Gastrocnemius medialis (tissue), 4 donors: ENCODE measurements at regions not wholly inside any gene's neighbourhood (a gene's known extent, or its start where the extent isn't known, plus 50 kb on each side); places are given as distances from the start of the nearest gene placed in this dataset.

Experiments used
- ATAC-seq, 2 donors: fragments of 150-250 bp; one replicate each; pipeline ENCODE4 v1.9.1; 2016
- DNase-seq, 2 donors: peaks; one replicate each; pipeline ENCODE4 v3.0.0-alpha.2; 2019
- H3K27ac ChIP-seq, 4 donors: fragments of 200-600 bp; sonication (generic); 1 replicate in 1 of 4; 2 replicates in 3 of 4; pipeline ENCODE4 v1.5.1; 2016 to 2018; ENCODE audit warnings: mild to moderate bottlenecking in 2 of 4, moderate library complexity in 1 of 4
- H3K27me3 ChIP-seq, 3 donors: fragments of 200-600 bp; sonication (generic) in 2 of 3; 1 replicate in 1 of 3; 2 replicates in 2 of 3; pipeline versions ENCODE4 v1.5.1 to v1.6.0; 2016 to 2019; ENCODE audit warnings: mild to moderate bottlenecking in 1 of 3, moderate library complexity in 1 of 3
- H3K36me3 ChIP-seq, 2 donors: fragments of 200-600 bp; sonication (generic) in 1 of 2; one replicate each; pipeline ENCODE4 v1.5.1; 2017 to 2018
- H3K4me1 ChIP-seq, 2 donors: fragments of 200-600 bp; sonication (generic) in 1 of 2; one replicate each; pipeline ENCODE4 v1.5.1; 2016 to 2017; ENCODE audit warnings: mild to moderate bottlenecking in 2 of 2
- H3K4me3 ChIP-seq, 4 donors: fragments of 200-600 bp; sonication (generic) in 3 of 4; 1 replicate in 1 of 4; 2 replicates in 3 of 4; pipeline ENCODE4 v1.5.1; 2016 to 2019; ENCODE audit warnings: mild to moderate bottlenecking in 2 of 4
- H3K9me3 ChIP-seq, 3 donors: fragments of 200-600 bp; sonication (generic) in 2 of 3; 1 replicate in 1 of 3; 2 replicates in 2 of 3; pipeline ENCODE4 v1.5.1; 2016 to 2019
- CTCF ChIP-seq, 5 experiments: fragments of 450-650 bp in 3 of 5; fragments of 200-600 bp in 2 of 5; sonication (generic) in 2 of 5; IDR thresholded peaks in 4 of 5; conservative IDR thresholded peaks in 1 of 5; 1 replicate in 4 of 5; 2 replicates in 1 of 5; pipeline ENCODE4 v1.5.1; 2016 to 2019; ENCODE audit warnings: antibody characterized with exemption in 5 of 5, mild to moderate bottlenecking in 3 of 5, moderate library complexity in 3 of 5
- POLR2A ChIP-seq, 2 donors: fragments of 450-650 bp; IDR thresholded peaks; one replicate each; pipeline ENCODE4 v1.6.1; 2017; ENCODE audit warnings: antibody characterized with exemption in 2 of 2, mild to moderate bottlenecking in 2 of 2, moderate library complexity in 2 of 2
- in situ Hi-C, 4 donors: fragments of 200-750 bp; cut with MboI; loops; one replicate each; pipeline versions ENCODE4 v1.15.0 to v1.8.0; 2017; ENCODE audit warnings: low sequenced_read_pairs in 4 of 4
- intact Hi-C: fragments of 100-400 bp; cut with DNase I; formaldehyde crosslinking; loops from one replicate; pipeline ENCODE4 v1.15.1; 2023; ENCODE audit warnings: low total_unique reads

GRCh38 chr1:189821833-189822232 is 655.8 kb downstream of the BRINP3 start:
- DNase-seq (no peak), ATAC-seq (no peak)
- Histone ChIP-seq H3K9me3 (no peaks in the 10 kb centered on the region), H3K36me3 (no peaks in the 10 kb centered on the region), H3K27ac (no peak overlapping the region), H3K4me3 (no peak overlapping the region), H3K4me1 (no peaks in the 10 kb centered on the region), H3K27me3 (no peaks in the 10 kb centered on the region)
- TF ChIP-seq POLR2A (IDR thresholded peaks at IDR 0.05) = no peak
- TF ChIP-seq CTCF (IDR thresholded peaks at IDR 0.05 in 4 of 5, conservative IDR thresholded peaks at IDR 0.05 in 1 of 5) = no peak
- intact Hi-C loops (no loop called here), in situ Hi-C loops (no loop called here)

- ATAC-seq (no peak), DNase-seq (no peak)
- Histone ChIP-seq H3K36me3 (no peaks in the 10 kb centered on the region), H3K4me1 (no peaks in the 10 kb centered on the region), H3K9me3 (no peaks in the 10 kb centered on the region), H3K4me3 (no peak overlapping the region), H3K27me3 (no peaks in the 10 kb centered on the region), H3K27ac (no peak overlapping the region)
- TF ChIP-seq CTCF (IDR thresholded peaks at IDR 0.05 in 4 of 5, conservative IDR thresholded peaks at IDR 0.05 in 1 of 5) = no peak
- intact Hi-C loops (no loop called here), in situ Hi-C loops (no loop called here)
Observed at GRCh38 chr1:189834813-189835212, 642.9 kb downstream of the BRINP3 start.

- ATAC-seq (no peak), DNase-seq (no peak)
- no peaks in the 10 kb centered on the region for H3K36me3 ChIP-seq
- in situ Hi-C loops (no loop called here), intact Hi-C loops (no loop called here)
- no peak overlapping the region for H3K4me3 ChIP-seq
- H3K27me3 ChIP-seq = no peaks in the 10 kb centered on the region
- H3K27ac ChIP-seq = no peak overlapping the region
- TF ChIP-seq POLR2A (IDR thresholded peaks at IDR 0.05) (no peak), CTCF (IDR thresholded peaks at IDR 0.05 in 4 of 5, conservative IDR thresholded peaks at IDR 0.05 in 1 of 5) (no peak)
- no peaks in the 10 kb centered on the region for H3K9me3 ChIP-seq
- no peaks in the 10 kb centered on the region for H3K4me1 ChIP-seq
Observed at GRCh38 chr1:189847613-189848012, 630.1 kb downstream of the BRINP3 start.

GRCh38 chr1:189851806-189852367 is 625.8 kb downstream of the BRINP3 start:
- no peaks in the 10 kb centered on the region for H3K27me3 ChIP-seq
- H3K36me3 ChIP-seq = no peaks in the 10 kb centered on the region
- no peaks in the 10 kb centered on the region for H3K4me1 ChIP-seq
- no peak overlapping the region for H3K4me3 ChIP-seq
- no peak for TF ChIP-seq CTCF (IDR thresholded peaks at IDR 0.05 in 4 of 5, conservative IDR thresholded peaks at IDR 0.05 in 1 of 5)
- TF ChIP-seq POLR2A (IDR thresholded peaks at IDR 0.05) = no peak
- intact Hi-C loops = no loop called here
- ATAC-seq (no peak), DNase-seq (no peak)
- in situ Hi-C loops = no loop called here
- no peak overlapping the region for H3K27ac ChIP-seq
- H3K9me3 ChIP-seq = no peaks in the 10 kb centered on the region

- DNase-seq (no peak), ATAC-seq (no peak)
- Histone ChIP-seq H3K9me3 (no peaks in the 10 kb centered on the region), H3K4me1 (no peaks in the 10 kb centered on the region), H3K4me3 (no peak overlapping the region), H3K27me3 (no peaks in the 10 kb centered on the region), H3K27ac (no peak overlapping the region), H3K36me3 (no peaks in the 10 kb centered on the region)
- intact Hi-C loops = no loop called here
- TF ChIP-seq POLR2A (IDR thresholded peaks at IDR 0.05) (no peak), CTCF (IDR thresholded peaks at IDR 0.05 in 4 of 5, conservative IDR thresholded peaks at IDR 0.05 in 1 of 5) (no peak)
- in situ Hi-C loops = no loop called here
Observed at GRCh38 chr1:189859385-189859977, 618.2 kb downstream of the BRINP3 start.
